HG02840 (cell line): ENCODE measurements at regions not wholly inside any gene's neighbourhood (a gene's known extent, or its start where the extent isn't known, plus 50 kb on each side); places are given as distances from the start of the nearest gene placed in this dataset.
A peak's percentile ranks its signal among the peaks of the same experiment; 100 is the strongest.
"Not testable (repeated sequence)": the region's sequence is repeated elsewhere in the genome, so short reads cannot be mapped to it uniquely, and the experiment has no call there.

ENCODE experiments used
- ATAC-seq: cut with Tn5 transposase; IDR thresholded peaks from one replicate; pipeline ENCODE4 v1.9.1; 2021; ENCODE audit warnings: mild to moderate bottlenecking, moderate library complexity, moderate number of reproducible peaks; ENCODE audit not compliant: unreplicated experiment, low FRiP score

- ATAC-seq = no peak
Observed at GRCh38 chr15:88993662-88994061, 80.5 kb upstream of the MFGE8 start.

- ATAC-seq = no peak
Observed at GRCh38 chr15:88994286-88994685, 81.1 kb upstream of the MFGE8 start.

GRCh38 chr15:88995449-88995848 is 82.3 kb upstream of the MFGE8 start:
- no peak for ATAC-seq

GRCh38 chr15:88997531-88997930 is 84.4 kb upstream of the MFGE8 start:
- no peak for ATAC-seq

GRCh38 chr15:88998980-88999713 is 86.0 kb upstream of the MFGE8 start:
- ATAC-seq = no peak

GRCh38 chr15:89001708-89002275 is 86.5 kb upstream of the ABHD2 start:
- not testable (repeated sequence) for ATAC-seq

GRCh38 chr15:89002281-89002761 is 85.9 kb upstream of the ABHD2 start:
- ATAC-seq = peak; percentile 76

GRCh38 chr15:89002830-89003229 is 85.4 kb upstream of the ABHD2 start:
- ATAC-seq = no peak

GRCh38 chr15:89003865-89004725 is 84.2 kb upstream of the ABHD2 start:
- ATAC-seq = no peak

- no peak for ATAC-seq
Observed at GRCh38 chr15:89004726-89005030, 83.6 kb upstream of the ABHD2 start.

GRCh38 chr15:89007527-89007926 is 80.7 kb upstream of the ABHD2 start:
- ATAC-seq = not testable (repeated sequence)

GRCh38 chr15:89007989-89008388 is 80.3 kb upstream of the ABHD2 start:
- ATAC-seq = no peak

- ATAC-seq = no peak
Observed at GRCh38 chr15:89009080-89009479, 79.2 kb upstream of the ABHD2 start.

GRCh38 chr15:89015412-89016097 is 72.7 kb upstream of the ABHD2 start:
- ATAC-seq = no peak

- ATAC-seq = no peak
Observed at GRCh38 chr15:89016549-89017041, 71.7 kb upstream of the ABHD2 start.

- ATAC-seq = no peak
Observed at GRCh38 chr15:89017370-89018066, 70.7 kb upstream of the ABHD2 start.

GRCh38 chr15:89018207-89018606 is 70.0 kb upstream of the ABHD2 start:
- ATAC-seq = no peak

GRCh38 chr15:89019436-89019835 is 68.8 kb upstream of the ABHD2 start:
- ATAC-seq = no peak

- ATAC-seq = no peak
Observed at GRCh38 chr15:89021224-89021623, 67.0 kb upstream of the ABHD2 start.

- ATAC-seq = not testable (repeated sequence)
Observed at GRCh38 chr15:89021886-89022285, 66.4 kb upstream of the ABHD2 start.
